GM13976 (cell line): ENCODE measurements at regions not wholly inside any gene's neighbourhood (a gene's known extent, or its start where the extent isn't known, plus 50 kb on each side); places are given as distances from the start of the nearest gene placed in this dataset.
"Not testable (repeated sequence)": the region's sequence is repeated elsewhere in the genome, so short reads cannot be mapped to it uniquely, and the experiment has no call there.

Experiments used
- DNase-seq: peaks from one replicate; pipeline ENCODE4 v3.0.0; 2012; ENCODE audit warnings: low spot score
- in situ Hi-C: fragments of 300-500 bp; cut with MboI; formaldehyde crosslinking; loops from one replicate; pipeline ENCODE4 v1.12.0; 2022; ENCODE audit warnings: low sequenced_read_pairs, mixed read lengths, inconsistent platforms; ENCODE audit not compliant: unreplicated experiment
- TF ChIP-seq, protein P1 (sequence below): IDR thresholded peaks from 2 replicates; pipeline ENCODE4 v1.5.1; 2012; ENCODE audit warnings: borderline replicate concordance, mild to moderate bottlenecking; ENCODE audit not compliant: insufficient read depth; ENCODE audit errors: extremely low read depth, missing control alignments, control extremely low read depth

DNA sequence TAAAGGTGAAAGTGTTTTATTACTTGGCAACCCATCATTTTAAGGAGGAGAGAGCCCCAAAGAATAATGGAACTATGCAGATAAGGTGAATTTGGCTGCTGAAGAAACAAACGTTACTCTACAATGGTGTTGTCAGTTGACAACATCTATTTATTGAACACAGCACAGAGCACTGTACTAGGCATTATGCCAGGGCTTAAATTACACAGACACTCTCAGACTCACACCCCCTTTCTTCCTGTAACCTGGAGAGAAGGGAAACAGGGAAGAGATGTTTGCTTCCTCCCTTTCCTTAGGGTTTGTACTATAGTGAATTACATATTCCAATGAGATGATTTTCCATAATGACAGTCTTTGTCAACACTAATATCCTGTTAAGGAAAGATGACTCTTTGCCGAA, 94.0 kb upstream of the ATP5MC3 start:
- no peak for DNase-seq
- in situ Hi-C loops: loop anchor here (25.0 kb wide), 1 partner anchor 238 kb away; no protein-coding TSS in a partner anchor
- TF ChIP-seq, protein P1, sequence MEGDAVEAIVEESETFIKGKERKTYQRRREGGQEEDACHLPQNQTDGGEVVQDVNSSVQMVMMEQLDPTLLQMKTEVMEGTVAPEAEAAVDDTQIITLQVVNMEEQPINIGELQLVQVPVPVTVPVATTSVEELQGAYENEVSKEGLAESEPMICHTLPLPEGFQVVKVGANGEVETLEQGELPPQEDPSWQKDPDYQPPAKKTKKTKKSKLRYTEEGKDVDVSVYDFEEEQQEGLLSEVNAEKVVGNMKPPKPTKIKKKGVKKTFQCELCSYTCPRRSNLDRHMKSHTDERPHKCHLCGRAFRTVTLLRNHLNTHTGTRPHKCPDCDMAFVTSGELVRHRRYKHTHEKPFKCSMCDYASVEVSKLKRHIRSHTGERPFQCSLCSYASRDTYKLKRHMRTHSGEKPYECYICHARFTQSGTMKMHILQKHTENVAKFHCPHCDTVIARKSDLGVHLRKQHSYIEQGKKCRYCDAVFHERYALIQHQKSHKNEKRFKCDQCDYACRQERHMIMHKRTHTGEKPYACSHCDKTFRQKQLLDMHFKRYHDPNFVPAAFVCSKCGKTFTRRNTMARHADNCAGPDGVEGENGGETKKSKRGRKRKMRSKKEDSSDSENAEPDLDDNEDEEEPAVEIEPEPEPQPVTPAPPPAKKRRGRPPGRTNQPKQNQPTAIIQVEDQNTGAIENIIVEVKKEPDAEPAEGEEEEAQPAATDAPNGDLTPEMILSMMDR: no peak

DNA sequence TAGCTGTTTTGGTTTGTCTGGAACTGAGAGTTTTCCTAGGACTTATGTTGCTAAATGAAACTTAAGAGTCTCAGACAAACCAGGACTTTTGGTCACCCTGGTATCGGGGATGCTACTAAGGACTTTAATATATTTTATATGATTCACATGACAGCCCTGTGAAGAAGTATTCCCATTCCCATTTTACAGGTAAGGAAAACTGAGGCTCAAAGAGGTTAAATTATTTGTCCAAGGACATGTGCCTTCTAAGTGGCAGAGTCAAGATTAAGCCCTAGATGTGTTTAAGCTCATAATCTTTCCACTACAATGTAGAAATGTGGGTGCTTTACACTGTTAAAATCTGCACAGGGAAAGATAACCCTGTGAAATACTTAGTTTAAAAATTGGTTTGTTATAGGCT, 77.7 kb upstream of the ATP5MC3 start:
- in situ Hi-C loops: no loop called here
- no peak for DNase-seq
- TF ChIP-seq, protein P1: no peak

DNA sequence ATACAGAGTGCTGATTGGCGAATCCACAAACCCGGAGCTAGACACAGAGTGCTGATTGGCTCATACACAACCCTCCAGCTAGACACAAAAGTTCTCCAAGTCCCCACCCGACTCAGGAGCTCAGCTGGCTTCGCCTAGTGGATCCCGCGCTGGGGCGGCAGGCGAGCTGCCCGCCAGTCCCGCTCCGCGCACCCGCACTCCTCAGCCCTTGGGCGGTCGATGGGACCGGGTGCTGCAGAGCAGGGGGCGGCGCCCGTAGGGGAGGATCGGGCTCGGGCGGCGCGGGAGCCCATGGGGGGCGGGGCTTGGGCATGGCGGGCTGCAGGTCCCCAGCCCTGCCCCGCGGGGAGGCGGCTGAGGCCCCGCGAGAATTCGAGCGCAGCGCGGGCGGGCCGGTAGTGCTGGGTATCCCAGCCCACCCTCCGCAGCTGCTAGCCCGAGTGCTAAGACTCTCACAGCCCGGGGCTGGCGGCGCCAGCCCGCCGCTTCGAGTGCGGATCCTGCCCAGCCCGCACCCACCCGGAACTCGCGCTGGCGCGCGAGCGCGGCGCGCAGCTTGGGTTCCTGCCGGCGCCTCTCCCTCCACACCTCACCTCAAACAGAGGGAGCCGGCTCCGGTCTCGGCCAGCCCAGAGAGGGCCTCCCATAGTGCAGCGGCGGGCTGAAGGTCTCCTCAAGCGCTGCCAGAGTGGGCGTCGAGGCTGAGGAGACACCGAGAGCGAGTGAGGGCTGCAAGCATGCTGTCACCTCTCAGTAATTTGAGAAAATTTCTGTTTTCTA, 75.5 kb upstream of the ATP5MC3 start:
- no peak for DNase-seq
- in situ Hi-C loops: no loop called here
- TF ChIP-seq, protein P1: no peak

DNA sequence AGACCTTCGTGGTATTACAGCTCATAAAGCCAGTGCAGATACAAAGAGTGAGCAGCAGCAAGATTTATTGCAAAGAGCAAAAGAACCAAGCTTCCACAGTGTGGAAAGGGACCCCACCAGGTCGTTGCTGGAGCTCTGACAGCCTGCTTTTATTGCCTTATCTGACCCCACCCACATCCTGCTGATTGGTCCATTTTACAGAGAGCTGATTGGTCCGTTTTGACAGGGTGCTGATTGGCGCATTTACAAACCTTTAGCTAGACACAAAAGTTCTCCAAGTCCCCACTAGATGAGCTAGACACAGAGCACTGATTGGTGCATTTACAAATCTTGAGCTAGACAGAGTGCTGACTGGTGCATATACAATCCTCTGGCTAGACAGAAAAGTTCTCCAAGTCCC, 74.9 kb upstream of the ATP5MC3 start:
- in situ Hi-C loops, DNase-seq: not testable (repeated sequence)

DNA sequence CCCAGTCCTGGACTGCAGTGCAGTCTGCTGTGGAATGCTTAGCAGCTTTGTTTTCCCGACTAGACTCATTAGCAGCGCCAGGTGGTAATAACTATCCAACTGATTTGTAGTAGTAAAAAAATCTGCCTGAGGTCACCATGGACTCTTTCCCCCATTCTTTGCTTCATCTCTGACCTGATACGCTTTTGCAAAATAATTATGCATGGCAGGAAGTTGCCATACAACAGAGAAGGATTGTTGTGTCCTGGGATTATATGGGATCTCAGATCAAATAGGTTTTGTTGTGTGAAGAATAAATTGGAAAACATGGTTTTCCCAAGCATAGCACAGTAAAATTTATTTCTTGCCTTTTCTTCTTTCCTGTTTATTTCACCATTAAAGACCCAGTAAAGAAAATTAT, 72.4 kb upstream of the ATP5MC3 start:
- DNase-seq: no peak
- TF ChIP-seq, protein P1: no peak
- in situ Hi-C loops: no loop called here

DNA sequence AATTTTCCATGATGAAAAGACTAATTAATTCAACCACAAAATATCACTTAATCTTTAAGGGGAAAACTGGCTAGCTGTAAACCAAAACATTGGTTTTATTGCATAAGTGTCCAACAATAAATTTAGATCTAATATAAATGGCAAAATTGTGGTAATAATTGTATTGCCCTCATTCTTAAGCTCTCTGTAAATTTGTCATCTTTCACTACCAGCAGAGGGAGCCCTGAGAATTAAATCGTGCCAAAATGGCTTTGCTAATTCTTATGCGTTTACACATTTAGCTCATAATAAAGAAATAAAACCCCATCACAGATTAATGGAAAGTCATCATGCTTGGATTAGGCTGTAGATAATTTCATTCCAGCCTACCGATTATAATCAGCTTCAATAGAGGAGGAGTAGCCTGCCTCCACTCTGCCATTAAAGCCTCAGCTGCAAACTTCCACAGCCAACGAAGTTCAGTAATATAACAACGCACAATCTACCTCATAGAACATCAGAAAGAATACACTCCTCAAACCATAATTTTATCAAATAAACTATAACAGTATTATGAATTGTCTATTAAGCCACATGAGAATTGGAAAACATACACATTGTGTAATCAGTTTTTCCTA, 70.0 kb upstream of the ATP5MC3 start:
- DNase-seq: peak; percentile 33
- TF ChIP-seq, protein P1: peak; percentile 35
- in situ Hi-C loops: no loop called here

DNA sequence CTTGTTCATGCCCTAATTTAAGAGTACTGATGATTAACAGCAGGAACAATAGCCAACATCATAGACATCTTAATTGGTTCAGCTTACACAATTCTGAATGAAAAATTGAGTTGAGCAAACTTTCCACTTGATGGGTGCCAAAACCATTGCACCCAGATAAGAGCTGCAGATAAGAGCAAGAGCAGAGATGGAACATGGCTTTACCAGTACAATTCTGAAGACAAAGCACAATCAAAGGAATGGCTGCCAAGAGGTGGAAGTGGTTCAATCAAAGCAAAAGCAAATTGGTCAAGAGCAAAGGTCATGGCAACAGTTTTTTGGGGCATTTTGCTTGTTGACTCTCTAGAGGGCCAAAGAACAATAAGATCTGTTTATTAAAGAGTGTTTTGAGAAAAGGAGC, 65.6 kb upstream of the ATP5MC3 start:
- in situ Hi-C loops: no loop called here
- TF ChIP-seq, protein P1: no peak
- no peak for DNase-seq
